KBM-7 (cell line): ENCODE measurements at regions not wholly inside any gene's neighbourhood (a gene's known extent, or its start where the extent isn't known, plus 50 kb on each side); places are given as distances from the start of the nearest gene placed in this dataset.

ENCODE experiments used
- DNase-seq: peaks from one replicate; pipeline ENCODE4 v3.0.0-alpha.2; 2015
- in situ Hi-C: fragments of 300-500 bp; cut with MboI; formaldehyde crosslinking; loops from 2 replicates; pipeline ENCODE4 v1.14.3; 2020; ENCODE audit warnings: low sequenced_read_pairs, low pct_unique_long_range_greater_than_20kb, mixed read lengths

DNA sequence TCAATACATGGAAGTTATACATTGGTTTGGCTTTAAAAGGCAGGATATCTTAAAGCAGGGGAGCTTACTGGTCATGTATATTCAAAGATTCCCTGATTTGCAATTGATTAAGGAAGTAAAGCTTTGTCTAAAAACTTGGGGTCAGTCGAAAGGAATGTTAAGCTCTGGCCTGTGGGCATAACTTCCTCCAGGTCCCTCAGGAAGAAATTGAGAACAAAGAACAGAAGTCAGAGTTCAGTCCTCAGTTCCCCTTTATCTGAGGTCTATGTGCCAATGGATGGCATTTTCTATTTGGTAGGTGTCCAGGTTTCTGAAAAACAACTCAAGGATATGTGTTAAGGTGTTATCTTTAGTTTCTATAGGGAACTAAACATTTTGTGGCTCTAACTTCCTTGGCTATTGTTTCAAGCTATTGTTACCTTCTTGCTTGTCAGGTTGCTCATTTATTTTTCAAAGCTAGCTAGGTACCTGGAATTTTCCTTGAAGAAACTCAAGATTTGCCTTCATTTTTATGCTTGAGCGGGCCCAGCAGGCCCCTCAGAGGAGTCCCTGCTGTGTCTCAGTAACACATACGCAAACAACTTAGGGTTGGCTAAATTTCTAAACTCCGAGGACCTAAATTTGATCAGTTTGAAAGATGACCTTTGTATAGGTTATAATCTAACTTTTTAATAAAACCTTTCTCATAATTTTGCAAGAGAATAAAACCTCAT, 135.0 kb upstream of the UBE2E2 start:
- no peak for DNase-seq
- in situ Hi-C loops = no loop called here

DNA sequence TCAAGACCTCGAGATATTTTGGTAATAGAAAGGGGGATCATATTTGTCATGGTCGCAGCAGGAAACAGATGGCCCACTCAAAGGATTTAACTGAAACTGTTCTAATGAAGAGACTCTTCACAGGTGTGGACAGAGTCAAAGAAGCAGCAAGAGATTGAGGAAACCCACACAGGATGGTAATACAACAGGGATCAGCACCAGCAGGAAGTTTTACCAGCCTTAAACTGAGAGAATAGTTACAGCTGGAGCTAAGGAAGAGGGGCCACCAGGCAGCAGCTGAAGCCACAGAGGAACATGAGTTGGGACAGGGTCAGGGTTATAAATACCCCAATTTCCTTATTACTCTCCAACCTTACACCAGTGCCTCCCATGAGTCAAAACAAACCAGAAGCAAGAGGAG, 131.8 kb upstream of the UBE2E2 start:
- DNase-seq = peak; percentile 5
- in situ Hi-C loops = no loop called here

DNA sequence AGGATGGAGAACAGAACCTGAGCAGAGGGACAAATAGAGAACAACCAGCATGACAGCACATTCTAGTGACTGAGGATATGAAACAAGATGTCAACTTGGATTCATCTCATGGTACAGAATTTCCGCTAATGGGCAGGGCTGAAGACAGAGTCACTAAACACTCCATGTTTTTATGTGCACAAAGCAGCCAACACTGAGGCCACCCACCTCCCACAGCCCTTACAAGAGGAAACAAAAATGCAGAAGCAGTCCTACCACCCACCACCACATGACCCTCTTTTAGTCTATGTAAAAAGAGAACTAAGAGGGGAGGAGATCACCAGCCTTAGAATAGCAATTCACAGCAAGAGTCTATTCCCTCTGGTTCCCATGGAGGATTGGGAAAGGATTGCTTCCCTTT, 131.4 kb upstream of the UBE2E2 start:
- in situ Hi-C loops = no loop called here
- peak; percentile 36 for DNase-seq

DNA sequence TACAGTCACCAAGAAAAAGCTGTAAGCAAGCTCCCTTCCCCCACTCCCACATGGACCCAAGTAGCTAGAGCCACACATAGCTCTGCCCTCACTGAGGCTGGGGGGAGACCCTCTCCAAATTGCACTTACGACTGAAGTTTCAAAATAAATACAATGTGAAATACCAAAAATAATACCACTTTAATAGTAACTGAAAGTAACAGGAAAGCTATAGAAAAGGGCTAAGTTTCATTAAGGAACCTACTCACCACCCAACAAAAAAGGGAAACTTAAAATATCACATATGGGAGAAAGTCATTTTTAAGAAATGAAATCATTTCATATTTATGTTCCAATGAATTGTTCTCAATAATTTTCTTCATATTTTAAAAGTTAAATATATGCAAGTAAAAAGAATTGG, 130.4 kb upstream of the UBE2E2 start:
- no peak for DNase-seq
- in situ Hi-C loops = no loop called here

DNA sequence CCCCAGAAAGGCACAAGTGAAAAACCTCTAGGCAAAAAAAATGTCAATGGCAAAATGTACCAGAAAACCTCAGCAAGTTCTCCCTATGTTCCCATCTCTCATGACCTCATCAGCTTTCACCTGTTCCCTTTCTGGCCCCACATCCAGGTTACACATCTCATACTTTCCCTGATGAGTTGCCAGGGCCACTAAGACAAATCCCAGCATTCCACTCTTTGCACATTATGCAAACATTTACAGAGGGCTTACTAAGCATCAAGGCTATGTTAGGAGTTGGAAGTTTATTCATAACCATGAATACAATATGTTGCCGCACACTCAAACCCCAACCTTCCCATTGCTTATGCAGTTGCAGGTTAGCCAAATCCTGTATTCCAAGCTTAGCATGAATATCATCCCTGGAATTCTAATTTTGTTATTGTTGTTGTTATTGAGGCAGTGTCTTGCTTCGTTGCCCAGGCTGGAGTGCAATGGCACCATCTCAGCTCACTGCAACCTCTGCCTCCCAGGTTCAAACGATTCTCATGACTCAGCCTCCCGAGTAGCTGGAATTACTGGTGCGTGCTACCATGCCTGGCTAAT, 129.3 kb upstream of the UBE2E2 start:
- in situ Hi-C loops = no loop called here
- DNase-seq = no peak

DNA sequence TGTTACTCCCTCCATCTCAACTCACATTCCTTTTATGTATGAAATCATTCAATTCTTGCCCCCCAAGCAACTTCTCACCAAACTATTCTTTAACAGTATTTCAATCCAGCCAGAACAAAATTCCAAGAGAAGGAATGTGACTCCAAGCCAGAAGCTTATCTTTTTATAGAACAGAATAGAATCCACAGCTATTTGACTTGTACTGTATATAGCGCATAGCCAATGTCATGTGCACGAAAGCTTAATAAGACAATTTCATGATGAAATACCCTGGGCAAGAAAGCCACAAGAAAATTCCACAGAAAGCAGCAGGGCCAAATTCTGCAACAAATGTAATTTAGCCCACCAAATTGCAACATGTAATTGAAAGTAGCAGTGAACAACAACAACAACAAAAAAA, 127.6 kb upstream of the UBE2E2 start:
- in situ Hi-C loops = no loop called here
- DNase-seq = no peak

DNA sequence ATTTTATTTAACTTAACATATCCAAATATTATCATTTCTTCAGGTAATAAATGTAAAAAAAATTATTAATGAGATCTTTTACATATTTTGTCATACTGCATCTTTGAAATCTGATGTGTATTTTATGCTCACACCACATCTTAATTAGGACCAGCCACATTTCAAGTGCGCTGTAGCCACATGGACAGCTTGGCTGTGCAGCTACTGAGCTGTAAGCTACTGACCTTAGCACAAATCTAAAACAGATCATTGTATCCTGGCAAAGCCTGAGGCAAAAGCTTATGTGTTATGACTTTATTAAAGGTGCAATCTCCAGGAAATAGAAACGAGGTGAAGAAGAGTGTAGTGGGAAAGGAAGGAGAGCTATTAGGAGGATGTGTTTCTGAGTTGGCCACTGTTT, 126.7 kb upstream of the UBE2E2 start:
- DNase-seq = no peak
- in situ Hi-C loops = no loop called here

DNA sequence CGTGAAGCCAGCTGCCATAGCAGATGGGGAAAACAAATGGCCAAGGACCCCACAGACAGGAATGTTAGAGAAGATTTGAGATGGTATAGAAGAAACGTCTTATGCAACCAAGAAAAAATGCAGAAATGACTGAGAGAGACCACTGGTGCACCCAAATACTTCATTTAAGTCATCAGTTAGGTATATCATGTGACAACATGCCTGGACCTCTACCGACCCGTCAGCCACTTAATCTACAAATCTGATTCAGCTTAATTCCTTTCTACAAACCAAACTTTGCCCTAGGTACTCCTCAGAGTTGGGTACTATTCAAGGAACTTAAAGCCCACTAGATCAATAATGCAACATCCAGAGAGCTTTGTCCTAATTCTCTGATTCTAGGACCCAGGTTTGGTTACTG, 126.0 kb upstream of the UBE2E2 start:
- in situ Hi-C loops = no loop called here
- no peak for DNase-seq

DNA sequence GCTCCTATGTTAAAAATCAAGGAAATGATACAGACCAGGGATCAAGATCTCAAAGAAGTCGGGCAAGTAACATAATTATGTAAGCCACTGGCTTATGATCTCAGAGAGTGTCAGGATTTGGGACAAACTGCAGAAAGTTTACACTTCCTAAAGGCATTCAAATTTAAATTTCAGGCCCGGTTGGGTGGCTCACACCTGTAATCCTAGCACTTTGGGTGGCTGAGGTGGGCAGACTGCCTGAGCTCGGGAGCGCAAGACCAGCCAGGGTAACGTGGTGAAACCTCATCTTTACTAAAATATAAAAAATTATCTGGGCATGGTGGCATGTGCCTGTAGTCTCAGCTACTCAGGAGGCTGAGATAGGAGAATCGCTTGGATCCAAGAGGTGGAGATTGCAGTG, 124.4 kb upstream of the UBE2E2 start:
- in situ Hi-C loops = no loop called here
- DNase-seq = no peak

DNA sequence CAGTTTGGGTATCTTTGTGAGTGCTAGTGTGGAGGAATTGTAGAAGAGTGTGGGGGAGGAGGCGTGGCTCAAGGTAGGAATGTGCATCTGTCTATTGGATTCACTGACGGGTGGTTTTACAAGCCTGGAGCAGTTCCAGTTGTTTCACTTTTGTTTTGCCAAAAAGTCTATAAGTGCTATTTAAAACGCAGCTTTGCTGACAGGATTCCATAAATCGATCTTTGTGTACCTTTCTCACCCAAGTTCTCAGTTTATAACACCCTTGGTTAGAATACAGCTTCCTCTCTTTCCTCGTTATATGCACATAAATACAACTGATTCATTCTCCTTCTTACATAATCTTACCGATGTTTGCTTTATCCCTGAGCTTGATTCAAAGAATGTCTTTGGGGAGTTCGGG, 123.2 kb upstream of the UBE2E2 start:
- DNase-seq = peak; percentile 10
- in situ Hi-C loops = no loop called here

DNA sequence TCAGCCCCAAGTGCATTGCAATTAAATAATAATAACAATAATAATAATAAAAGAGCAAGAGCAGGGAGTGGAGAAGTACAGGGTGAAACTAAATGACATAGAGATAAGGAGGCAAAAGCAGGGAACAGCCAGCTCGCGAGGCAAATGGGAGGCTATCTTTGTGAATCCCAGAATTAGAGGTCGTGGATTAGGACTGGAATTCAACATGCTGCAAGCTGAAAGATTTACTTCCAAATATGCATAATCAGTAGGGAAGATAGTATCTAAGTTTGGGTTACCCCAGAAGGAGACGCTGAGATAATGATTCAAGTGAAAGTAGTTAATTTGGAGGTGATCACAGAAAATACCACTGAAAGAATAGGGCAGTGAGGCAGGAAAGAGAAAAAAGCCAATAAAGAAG, 119.4 kb upstream of the UBE2E2 start:
- in situ Hi-C loops = no loop called here
- no peak for DNase-seq

DNA sequence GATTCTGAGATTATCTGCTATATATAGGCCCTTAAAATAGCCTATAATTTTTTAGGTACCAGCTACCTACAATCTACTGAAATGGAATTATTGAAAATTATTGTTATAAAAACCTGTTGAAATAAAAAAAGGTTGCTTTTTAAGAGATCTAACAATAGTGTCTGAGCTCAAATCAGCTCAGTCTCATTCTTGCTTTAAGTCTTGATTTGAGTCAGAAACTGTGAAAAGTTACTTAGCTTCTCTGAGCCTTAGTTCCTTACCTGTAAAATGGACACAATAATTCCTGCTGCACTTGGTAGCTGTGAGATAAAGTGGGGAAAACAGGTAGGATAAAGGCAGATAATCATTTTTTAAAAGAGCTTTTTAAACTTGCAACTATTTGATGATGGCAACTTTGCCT, 118.8 kb upstream of the UBE2E2 start:
- in situ Hi-C loops = no loop called here
- DNase-seq = no peak

DNA sequence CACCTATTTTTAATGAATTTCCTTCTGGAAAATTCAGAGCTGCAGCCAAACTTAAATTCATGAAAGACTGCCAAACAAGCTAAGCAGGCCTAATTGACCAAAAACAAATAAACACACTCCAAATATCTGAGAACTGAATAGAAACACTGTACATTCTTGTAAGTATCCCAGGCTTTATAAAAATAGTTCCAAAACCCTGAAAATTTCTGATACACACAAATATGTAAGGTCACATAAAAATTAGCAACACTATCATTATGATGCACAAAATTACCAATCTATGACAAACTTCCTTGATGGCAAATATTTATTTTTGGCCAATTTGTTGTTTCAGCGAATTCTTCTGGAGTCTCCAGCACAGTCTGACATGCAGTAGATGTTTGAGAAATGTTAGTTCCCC, 117.9 kb upstream of the UBE2E2 start:
- in situ Hi-C loops = no loop called here
- no peak for DNase-seq

DNA sequence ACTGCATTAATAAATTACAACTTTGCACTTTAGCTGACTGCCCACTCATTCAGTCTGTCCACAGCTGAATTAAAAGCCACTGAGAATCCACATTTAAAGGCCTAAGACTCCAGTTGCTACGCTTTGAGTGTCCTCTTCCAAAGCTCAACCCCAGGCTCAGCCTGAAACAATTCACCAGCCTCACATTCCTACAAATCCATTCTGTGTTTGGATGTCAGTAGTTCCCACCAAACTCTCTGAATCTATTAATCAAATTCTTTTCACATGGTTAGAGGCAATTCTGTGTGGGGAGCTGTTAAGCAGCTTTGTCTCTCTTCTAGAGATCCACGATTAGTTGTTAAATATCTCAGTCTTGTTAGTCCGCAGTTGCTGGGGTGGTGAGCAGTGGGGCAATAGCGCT, 116.8 kb upstream of the UBE2E2 start:
- no peak for DNase-seq
- in situ Hi-C loops = no loop called here

DNA sequence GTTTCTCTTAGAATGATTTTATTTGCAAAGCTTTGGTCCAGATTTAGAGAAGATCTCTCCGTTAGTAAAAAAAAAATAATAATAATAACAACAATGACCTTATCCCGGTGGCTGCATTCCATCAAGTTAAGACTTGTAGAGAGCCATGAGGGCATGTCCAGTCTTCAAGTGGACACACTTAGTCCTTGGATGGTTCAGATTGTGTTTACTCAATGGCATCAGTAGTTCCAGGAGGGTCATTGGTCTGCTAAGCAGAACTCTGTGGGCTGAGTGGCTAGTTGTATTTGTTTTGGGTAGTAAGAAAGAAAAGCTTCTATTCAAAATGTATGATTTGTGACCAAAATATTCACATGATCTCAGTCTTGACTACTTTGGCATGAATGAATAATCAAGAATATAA, 116.3 kb upstream of the UBE2E2 start:
- DNase-seq = no peak
- in situ Hi-C loops = no loop called here

DNA sequence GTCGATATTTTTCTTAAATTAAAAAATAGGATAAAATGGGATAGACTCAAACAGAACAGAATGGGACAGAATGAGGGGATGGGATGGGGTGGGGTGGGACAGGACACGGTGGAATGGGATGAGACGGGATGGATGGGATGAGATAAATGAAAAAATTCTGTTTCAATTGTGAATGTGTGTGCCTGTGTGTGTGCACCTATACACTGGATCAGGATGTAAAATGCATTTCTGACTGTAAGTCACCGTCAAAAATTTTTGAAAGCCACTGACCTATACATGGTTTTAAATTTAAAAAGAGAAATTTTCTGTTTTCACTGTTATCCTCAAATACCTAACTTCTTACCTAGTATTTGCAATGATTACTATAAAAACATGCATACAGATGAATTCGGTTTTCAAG, 108.7 kb upstream of the UBE2E2 start:
- in situ Hi-C loops = no loop called here
- no peak for DNase-seq

DNA sequence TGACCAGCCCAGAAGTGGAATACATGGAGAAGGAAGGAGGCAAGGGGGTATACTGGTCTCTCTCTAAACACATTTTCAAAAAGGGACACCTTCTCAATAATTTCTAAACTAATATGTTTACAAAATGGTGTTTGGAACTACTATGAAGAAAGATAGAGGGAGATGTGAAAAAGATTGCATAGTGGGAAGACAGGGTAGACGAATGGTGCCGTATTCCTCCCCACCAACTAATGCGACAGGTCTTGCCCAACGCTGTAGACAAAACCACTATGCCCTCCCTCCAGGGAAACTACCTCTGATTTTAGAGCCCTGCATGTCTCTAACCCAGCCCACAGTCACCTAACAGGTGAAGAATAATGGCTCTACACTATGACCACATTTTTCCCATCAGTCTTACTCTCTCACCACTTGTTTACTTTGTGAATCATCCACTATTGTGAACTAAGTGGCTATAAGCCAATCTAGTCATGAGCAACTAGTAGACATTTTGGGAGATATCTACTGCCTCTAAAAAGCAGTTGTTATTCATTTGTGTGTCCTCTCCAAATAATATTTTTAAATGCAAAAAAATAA, 108.2 kb upstream of the UBE2E2 start:
- no peak for DNase-seq
- in situ Hi-C loops = no loop called here

DNA sequence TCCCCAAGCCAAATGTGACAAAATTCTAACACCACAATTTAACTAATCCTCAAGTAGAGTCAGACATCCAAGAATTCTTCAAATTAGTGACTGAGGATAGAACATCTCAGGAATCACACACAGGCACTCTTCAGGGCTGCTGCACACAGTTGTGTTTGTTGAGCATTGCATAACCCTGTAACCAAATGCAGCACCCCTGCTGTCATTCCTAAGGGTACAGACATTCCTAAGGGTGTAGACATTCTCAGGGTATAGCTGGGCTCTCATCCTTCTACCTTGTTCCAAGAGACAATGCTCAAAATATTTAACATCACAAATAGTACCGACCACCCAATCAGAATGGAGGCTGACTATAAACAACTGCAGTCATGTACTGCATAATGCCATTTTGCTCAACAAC, 107.1 kb upstream of the UBE2E2 start:
- in situ Hi-C loops = no loop called here
- DNase-seq = no peak

DNA sequence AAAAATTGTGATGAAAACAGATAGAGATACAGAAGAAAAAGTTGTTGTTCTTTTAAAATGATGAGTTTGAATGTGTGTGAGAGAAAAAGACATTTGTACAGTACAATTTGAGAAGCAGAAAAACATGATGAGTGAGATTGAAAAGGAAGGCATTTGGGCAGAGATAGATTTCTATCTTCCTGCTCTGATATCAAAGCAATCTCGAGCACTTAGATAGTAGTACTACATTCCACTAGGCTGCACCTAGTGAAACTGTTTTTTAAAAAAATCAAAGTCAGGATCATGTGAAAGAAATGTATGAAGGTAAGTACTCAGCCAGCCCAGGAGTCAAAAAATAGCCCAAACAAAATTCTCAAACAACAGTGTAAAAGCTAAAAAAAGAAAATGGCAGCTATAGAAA, 104.1 kb upstream of the UBE2E2 start:
- in situ Hi-C loops = no loop called here
- DNase-seq = no peak

DNA sequence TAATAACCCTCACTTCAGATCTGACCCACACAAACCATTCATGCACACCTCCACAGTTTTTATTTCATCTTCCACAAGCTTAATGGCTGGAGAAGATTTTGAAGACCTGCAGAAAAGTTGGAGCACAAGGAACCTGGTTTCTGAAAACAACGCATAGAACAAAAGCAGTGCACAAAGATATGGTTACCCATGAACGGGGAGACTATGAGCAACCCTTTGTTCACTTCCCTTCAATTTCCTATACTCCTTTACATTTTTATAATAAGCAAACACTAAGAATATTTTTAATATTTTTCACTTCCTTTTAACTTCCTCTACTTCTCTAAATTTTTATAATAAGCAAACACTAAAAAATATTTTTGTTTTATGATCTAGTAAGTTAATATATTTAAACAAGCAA, 103.5 kb upstream of the UBE2E2 start:
- no peak for DNase-seq
- in situ Hi-C loops = no loop called here

DNA sequence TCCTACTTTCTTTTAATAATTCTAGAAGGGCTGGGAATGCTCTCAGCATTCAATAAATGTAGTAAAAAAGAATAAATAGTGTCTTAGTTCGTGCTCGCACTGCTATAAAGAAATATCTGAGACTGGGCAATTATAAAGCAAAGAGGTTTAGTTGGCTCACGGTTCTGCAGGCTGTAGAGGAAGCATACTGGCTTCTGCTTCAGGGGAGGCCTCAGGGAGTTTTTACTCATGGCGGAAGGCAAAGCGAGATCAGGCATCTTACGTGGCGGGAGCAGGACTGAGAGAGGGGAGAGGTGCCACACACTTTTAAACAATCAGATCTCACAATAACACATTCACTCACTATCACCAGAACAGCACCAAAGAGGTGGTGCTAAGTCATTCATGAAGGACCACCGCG, 103.0 kb upstream of the UBE2E2 start:
- in situ Hi-C loops = no loop called here
- DNase-seq = no peak
